ENCODE measurements at regions not wholly inside any gene's neighbourhood (a gene's known extent, or its start where the extent isn't known, plus 50 kb on each side); places are given as distances from the start of the nearest gene placed in this dataset.
A peak's percentile ranks its signal among the peaks of the same experiment; 100 is the strongest.

- no peak overlapping the region for H3K4me3 ChIP-seq (ENCODE audit: low read depth, low read length)
- in situ Hi-C loops (cut with HindIII; ENCODE audit: low sequenced_read_pairs), result no loop called here
- no peak for DNase-seq (ENCODE audit: low read depth, low spot score)
- TF ChIP-seq CTCF (IDR thresholded peaks at IDR 0.05; ENCODE audit: low read depth, low read length), result no peak
Observed at GRCh38 chr10:57754803-57755202, 512.9 kb downstream of the IPMK start.

- no peak for DNase-seq (ENCODE audit: low read depth, low spot score)
- TF ChIP-seq CTCF (IDR thresholded peaks at IDR 0.05; ENCODE audit: low read depth, low read length), result no peak
- in situ Hi-C loops (cut with HindIII; ENCODE audit: low sequenced_read_pairs), result no loop called here
- no peak overlapping the region for H3K4me3 ChIP-seq (ENCODE audit: low read depth, low read length)
Observed at GRCh38 chr10:57743711-57744110, 524.0 kb downstream of the IPMK start.

- H3K4me3 ChIP-seq (ENCODE audit: low read depth, low read length), result no peak overlapping the region
- in situ Hi-C loops (cut with HindIII; ENCODE audit: low sequenced_read_pairs), result no loop called here
- TF ChIP-seq CTCF (IDR thresholded peaks at IDR 0.05; ENCODE audit: low read depth, low read length), result no peak
- no peak for DNase-seq (ENCODE audit: low read depth, low spot score)
Observed at GRCh38 chr10:57741751-57742150, 525.9 kb downstream of the IPMK start.

GRCh38 chr10:57723305-57723704, 544.4 kb downstream of the IPMK start:
- H3K4me3 ChIP-seq (ENCODE audit: low read depth, low read length), result no peak overlapping the region
- TF ChIP-seq CTCF (IDR thresholded peaks at IDR 0.05; ENCODE audit: low read depth, low read length), result no peak
- in situ Hi-C loops (cut with HindIII; ENCODE audit: low sequenced_read_pairs), result no loop called here
- DNase-seq (ENCODE audit: low read depth, low spot score), result no peak

GRCh38 chr10:57716884-57717283, 550.8 kb downstream of the IPMK start:
- DNase-seq (ENCODE audit: low read depth, low spot score), result peak; percentile 63
- in situ Hi-C loops (cut with HindIII; ENCODE audit: low sequenced_read_pairs), result no loop called here
- peak; percentile 59 for TF ChIP-seq CTCF (IDR thresholded peaks at IDR 0.05; ENCODE audit: low read depth, low read length)
- no peak overlapping the region for H3K4me3 ChIP-seq (ENCODE audit: low read depth, low read length)

- DNase-seq (ENCODE audit: low read depth, low spot score), result no peak
- TF ChIP-seq CTCF (IDR thresholded peaks at IDR 0.05; ENCODE audit: low read depth, low read length), result no peak
- no peak overlapping the region for H3K4me3 ChIP-seq (ENCODE audit: low read depth, low read length)
- in situ Hi-C loops (cut with HindIII; ENCODE audit: low sequenced_read_pairs), result no loop called here
Observed at GRCh38 chr10:57715233-57715632, 552.5 kb downstream of the IPMK start.

- no peak overlapping the region for H3K4me3 ChIP-seq (ENCODE audit: low read depth, low read length)
- no peak for DNase-seq (ENCODE audit: low read depth, low spot score)
- TF ChIP-seq CTCF (IDR thresholded peaks at IDR 0.05; ENCODE audit: low read depth, low read length), result no peak
- in situ Hi-C loops (cut with HindIII; ENCODE audit: low sequenced_read_pairs), result no loop called here
Observed at GRCh38 chr10:57707300-57707658, 560.4 kb downstream of the IPMK start.

Data from astrocyte of the spinal cord (primary cell).